Chondrocyte (in vitro differentiated cells): ENCODE measurements at regions not wholly inside any gene's neighbourhood (a gene's known extent, or its start where the extent isn't known, plus 50 kb on each side); places are given as distances from the start of the nearest gene placed in this dataset.
"Not testable (repeated sequence)": the region's sequence is repeated elsewhere in the genome, so short reads cannot be mapped to it uniquely, and the experiment has no call there.

Source experiments
- DNase-seq: peaks from one replicate; pipeline ENCODE4 v3.0.0; 2021; ENCODE audit warnings: mixed read lengths, low spot score
- H3K27ac Mint-ChIP-seq: one replicate; pipeline ENCODE4 v1.8.0; 2021; ENCODE audit warnings: mild to moderate bottlenecking, moderate library complexity, mixed read lengths; ENCODE audit not compliant: unreplicated experiment
- H3K27me3 Mint-ChIP-seq: 2 replicates; pipeline ENCODE4 v1.8.0; 2021; ENCODE audit warnings: low read depth, mixed read lengths
- H3K36me3 Mint-ChIP-seq: 2 replicates; pipeline ENCODE4 v1.8.0; 2021; ENCODE audit warnings: low read depth, mixed read lengths
- H3K4me1 Mint-ChIP-seq: 2 replicates; pipeline ENCODE4 v1.8.0; 2021; ENCODE audit warnings: low read depth, mild to moderate bottlenecking, mixed read lengths
- H3K4me3 Mint-ChIP-seq: one replicate; pipeline ENCODE4 v1.8.0; 2021; ENCODE audit warnings: mild to moderate bottlenecking, moderate library complexity, mixed read lengths; ENCODE audit not compliant: unreplicated experiment
- H3K9me3 Mint-ChIP-seq: 2 replicates; pipeline ENCODE4 v1.8.0; 2021; ENCODE audit warnings: low read depth, mixed read lengths
- TF ChIP-seq, protein P1 (sequence below): fragments of 200-600 bp; sonication (generic); IDR thresholded peaks from 2 replicates; pipeline ENCODE4 v1.5.0; 2021; ENCODE audit warnings: antibody characterized with exemption, mild to moderate bottlenecking, moderate library complexity

DNA sequence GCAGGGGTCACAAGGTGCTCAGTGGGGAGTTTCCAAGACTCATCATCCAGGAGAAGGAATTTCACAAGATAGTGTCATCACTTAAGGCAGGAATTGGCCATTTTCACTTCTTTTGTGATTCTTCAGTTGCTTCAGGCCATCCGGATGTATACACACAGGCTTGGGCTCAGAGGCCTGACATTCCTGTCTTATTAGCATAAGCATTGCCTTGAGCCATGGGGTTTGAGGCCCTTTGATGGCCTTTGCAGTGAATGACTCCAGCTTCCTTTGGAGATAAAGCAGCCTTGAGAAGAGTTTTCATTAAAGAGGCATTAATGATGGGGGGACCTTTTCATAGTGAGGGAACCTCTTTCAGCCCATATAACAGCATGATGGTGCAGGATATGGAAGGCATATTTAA is 366.0 kb upstream of the CNTNAP5 start:
- peaks cover 4% of the 10 kb centered on the region for H3K36me3 Mint-ChIP-seq
- no peaks in the 10 kb centered on the region for H3K4me1 Mint-ChIP-seq
- TF ChIP-seq, protein P1, sequence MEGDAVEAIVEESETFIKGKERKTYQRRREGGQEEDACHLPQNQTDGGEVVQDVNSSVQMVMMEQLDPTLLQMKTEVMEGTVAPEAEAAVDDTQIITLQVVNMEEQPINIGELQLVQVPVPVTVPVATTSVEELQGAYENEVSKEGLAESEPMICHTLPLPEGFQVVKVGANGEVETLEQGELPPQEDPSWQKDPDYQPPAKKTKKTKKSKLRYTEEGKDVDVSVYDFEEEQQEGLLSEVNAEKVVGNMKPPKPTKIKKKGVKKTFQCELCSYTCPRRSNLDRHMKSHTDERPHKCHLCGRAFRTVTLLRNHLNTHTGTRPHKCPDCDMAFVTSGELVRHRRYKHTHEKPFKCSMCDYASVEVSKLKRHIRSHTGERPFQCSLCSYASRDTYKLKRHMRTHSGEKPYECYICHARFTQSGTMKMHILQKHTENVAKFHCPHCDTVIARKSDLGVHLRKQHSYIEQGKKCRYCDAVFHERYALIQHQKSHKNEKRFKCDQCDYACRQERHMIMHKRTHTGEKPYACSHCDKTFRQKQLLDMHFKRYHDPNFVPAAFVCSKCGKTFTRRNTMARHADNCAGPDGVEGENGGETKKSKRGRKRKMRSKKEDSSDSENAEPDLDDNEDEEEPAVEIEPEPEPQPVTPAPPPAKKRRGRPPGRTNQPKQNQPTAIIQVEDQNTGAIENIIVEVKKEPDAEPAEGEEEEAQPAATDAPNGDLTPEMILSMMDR: no peak
- no peak overlapping the region for H3K4me3 Mint-ChIP-seq
- H3K27ac Mint-ChIP-seq: no peak overlapping the region
- DNase-seq: no peak
- H3K9me3 Mint-ChIP-seq: peaks cover 35% of the 10 kb centered on the region
- no peaks in the 10 kb centered on the region for H3K27me3 Mint-ChIP-seq

DNA sequence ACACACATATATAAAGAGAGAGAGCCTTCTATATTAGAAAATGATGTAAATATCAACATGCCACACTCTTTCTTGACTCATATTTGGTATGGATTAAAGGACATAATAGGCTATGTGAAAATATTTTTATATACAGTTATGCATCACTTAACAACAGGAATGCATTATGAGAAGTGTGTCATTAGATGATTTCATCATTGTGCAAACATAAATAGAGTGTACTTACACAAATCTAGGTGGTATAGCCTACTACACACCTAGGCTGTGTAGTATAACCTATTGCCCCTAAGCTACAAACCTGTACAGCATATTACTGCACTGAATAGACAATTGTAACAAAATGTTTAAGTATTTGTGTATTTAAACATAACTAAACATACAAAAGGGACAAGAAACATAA is 354.8 kb upstream of the CNTNAP5 start:
- Mint-ChIP-seq H3K9me3 (peaks cover 15% of the 10 kb centered on the region), H3K27ac (no peak overlapping the region), H3K27me3 (no peaks in the 10 kb centered on the region), H3K4me1 (no peaks in the 10 kb centered on the region), H3K4me3 (no peak overlapping the region), H3K36me3 (no peaks in the 10 kb centered on the region)
- TF ChIP-seq, protein P1: no peak
- no peak for DNase-seq

DNA sequence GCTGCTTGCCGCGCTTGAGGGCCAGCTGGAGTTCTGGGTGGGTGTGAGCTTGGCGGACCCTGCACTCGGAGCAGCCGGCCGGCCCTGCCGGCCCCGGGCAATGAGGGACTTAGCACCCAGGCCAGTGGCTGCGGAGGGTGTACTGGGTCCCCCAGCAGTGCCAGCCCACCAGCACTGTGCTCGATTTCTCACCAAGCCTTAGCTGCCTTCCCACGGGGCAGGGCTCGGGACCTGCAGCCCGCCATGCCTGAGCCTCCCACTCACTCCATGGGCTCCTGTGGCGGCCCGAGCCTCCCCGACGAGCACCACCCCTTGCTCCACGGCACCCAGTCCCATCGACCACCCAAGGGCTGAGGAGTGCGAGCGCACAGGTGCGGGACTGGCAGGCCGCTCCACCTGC is 341.3 kb upstream of the CNTNAP5 start:
- H3K4me3 Mint-ChIP-seq, H3K36me3 Mint-ChIP-seq, H3K27ac Mint-ChIP-seq, H3K27me3 Mint-ChIP-seq, H3K4me1 Mint-ChIP-seq: not testable (repeated sequence)
- DNase-seq: peak; percentile 69
- H3K9me3 Mint-ChIP-seq: peaks cover 15% of the 10 kb centered on the region

DNA sequence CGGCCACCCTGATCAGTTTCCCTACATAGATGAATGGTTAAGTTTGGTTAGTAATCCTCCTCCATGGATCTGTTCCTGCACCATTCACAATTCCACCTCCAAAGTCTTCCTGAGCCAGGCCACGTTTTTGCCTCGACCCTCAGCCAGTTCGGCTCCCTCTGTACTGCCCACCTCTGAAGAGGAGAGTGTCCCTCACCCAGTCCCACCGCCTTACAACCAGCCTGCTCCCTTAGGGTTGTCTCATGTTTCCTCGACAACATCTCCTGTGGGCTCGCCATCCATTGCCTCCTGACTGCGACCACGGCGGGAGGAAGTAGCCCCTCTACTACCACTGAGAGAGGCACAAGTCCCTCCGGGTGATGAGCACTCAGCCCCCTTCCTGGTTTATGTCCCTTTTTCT is 338.0 kb upstream of the CNTNAP5 start:
- TF ChIP-seq, protein P1: no peak

DNA sequence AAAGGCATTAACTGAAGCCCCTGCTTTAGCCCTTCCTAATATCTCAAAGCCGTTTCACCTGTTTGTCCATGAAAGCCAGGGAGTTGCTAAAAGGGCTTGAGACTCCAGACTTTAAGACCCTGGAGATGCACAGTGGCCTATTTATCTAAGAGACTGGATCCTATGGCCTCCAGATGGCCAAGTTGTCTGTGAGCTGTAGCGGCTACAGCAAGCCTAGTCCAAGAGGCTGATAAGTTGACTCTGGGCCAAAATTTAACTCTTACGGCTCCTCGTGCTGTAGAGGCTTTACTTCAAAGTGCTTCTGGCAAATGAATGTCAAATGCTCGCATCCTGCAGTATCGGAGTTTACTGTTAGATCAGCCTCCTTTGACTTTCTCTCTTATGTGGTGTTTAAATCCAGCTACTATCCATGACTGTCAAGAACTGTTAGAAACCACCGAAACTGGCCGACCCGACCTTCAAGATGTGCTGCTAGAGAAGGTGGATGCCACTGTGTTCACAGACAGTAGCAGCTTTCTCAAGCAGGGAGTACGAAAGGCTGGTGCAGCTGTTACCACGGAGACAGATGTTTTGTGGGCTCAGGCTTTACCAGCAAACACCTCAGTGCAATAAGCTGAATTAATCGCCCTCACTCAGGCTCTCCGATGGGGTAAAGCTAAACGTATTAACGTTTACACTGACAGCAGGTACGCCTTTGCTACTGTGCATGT is 336.7 kb upstream of the CNTNAP5 start:
- no peak for DNase-seq
- Mint-ChIP-seq H3K9me3 (peaks cover 18% of the 10 kb centered on the region), H3K27me3 (no peaks in the 10 kb centered on the region), H3K4me3 (no peak overlapping the region), H3K4me1 (no peaks in the 10 kb centered on the region), H3K36me3 (no peaks in the 10 kb centered on the region), H3K27ac (no peak overlapping the region)
- TF ChIP-seq, protein P1: no peak

More for the DNA sequence above, 338.0 kb upstream of the CNTNAP5 start:
- Mint-ChIP-seq H3K4me1 (no peaks in the 10 kb centered on the region), H3K27ac (no peak overlapping the region), H3K27me3 (no peaks in the 10 kb centered on the region), H3K4me3 (no peak overlapping the region), H3K9me3 (peaks cover 21% of the 10 kb centered on the region), H3K36me3 (no peaks in the 10 kb centered on the region)
- DNase-seq: peak; percentile 54

DNA sequence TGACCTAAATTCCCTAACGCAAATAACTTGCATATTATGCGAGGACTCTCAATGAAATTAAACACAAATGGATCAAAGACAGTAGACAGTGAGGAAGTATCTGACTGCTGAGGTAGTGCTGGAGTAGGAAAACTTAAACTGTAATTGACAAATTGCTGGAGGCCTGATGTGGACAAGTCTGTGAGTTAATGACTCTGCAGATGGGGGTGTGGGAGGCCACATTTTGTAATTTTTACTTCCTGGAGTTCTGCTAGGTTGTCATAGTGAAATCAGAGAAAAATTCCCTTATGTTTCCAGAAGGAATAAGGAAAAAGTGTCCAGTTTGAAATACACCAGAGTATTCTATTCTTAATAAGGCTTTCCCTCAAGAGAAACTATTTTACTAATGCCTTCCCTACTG is 333.0 kb upstream of the CNTNAP5 start:
- Mint-ChIP-seq H3K36me3 (no peaks in the 10 kb centered on the region), H3K4me1 (no peaks in the 10 kb centered on the region), H3K27me3 (no peaks in the 10 kb centered on the region), H3K4me3 (no peak overlapping the region), H3K27ac (no peak overlapping the region), H3K9me3 (peaks cover 10% of the 10 kb centered on the region)
- DNase-seq: no peak
- TF ChIP-seq, protein P1: no peak
